GM12878 (cell line): ENCODE measurements at regions not wholly inside any gene's neighbourhood (a gene's known extent, or its start where the extent isn't known, plus 50 kb on each side); places are given as distances from the start of the nearest gene placed in this dataset.

ENCODE experiments used
- ATAC-seq: fragments of 200-7000 bp; cut with Tn5 transposase; 3 replicates; pipeline ENCODE4 v1.9.1; 2020; ENCODE audit warnings: mild to moderate bottlenecking, moderate library complexity
- BruUV-seq: library from RNA; stranded (reverse); fragments of 400-500 nt; replicated peaks from 2 replicates; lab custom pipeline; 2021; lab: Mats Ljungman, UMichigan
- CTCF ChIA-PET: fragments of 300-600 bp; sonication (Branson Sonifier 250); formaldehyde crosslinking; extraction: SDS; loops from one replicate; lab custom pipeline; 2021; ENCODE audit warnings: inconsistent platforms; lab: Yijun Ruan, JAX
- POLR2A ChIA-PET: fragments of 350-600 bp; formaldehyde crosslinking; extraction: SDS; loops from one replicate; lab custom pipeline; 2021; ENCODE audit warnings: inconsistent platforms; lab: Charles Lee
- RAD21 ChIA-PET: fragments of 300-600 bp; sonication (Branson Sonifier 250); formaldehyde crosslinking; loops from one replicate; lab custom pipeline; 2023; ENCODE audit warnings: antibody characterized with exemption; ENCODE audit not compliant: unreplicated experiment; lab: Charles Lee
- SMC1A ChIA-PET: fragments of 300-600 bp; sonication (Branson Sonifier 250); formaldehyde crosslinking; loops from one replicate; lab custom pipeline; 2023; ENCODE audit not compliant: unreplicated experiment, uncharacterized antibody; lab: Charles Lee
- DNase-seq: peaks from one replicate; pipeline ENCODE4 v3.0.0-alpha.2; 2011; ENCODE audit warnings: low read depth, low spot score
- FAIRE-seq: peaks from 3 replicates; lab custom pipeline; 2011; peaks lifted over from hg19 to GRCh38; lab: Jason Lieb, UNC
- H2AFZ ChIP-seq: 2 replicates; pipeline ENCODE4 v1.6.0; 2011; ENCODE audit warnings: low read depth, low read length, control low read depth; ENCODE audit not compliant: control insufficient read depth
- H3K27ac ChIP-seq: 2 replicates; pipeline ENCODE4 v1.5.1; 2011; ENCODE audit warnings: control low read depth; ENCODE audit not compliant: control insufficient read depth, insufficient read depth
- H3K27me3 ChIP-seq, 2 experiments: replicated peaks in 1 of 2; 2 replicates each; pipeline versions ENCODE4 v1.6.0 to v1.6.1; 2011; ENCODE audit warnings: low read length in 1 of 2; ENCODE audit not compliant: control insufficient read depth in 2 of 2, insufficient read depth in 2 of 2
- H3K36me3 ChIP-seq, 2 experiments: 2 replicates each; pipeline ENCODE4 v1.5.1; 2011; ENCODE audit warnings: low read length in 1 of 2; ENCODE audit not compliant: control insufficient read depth in 2 of 2, insufficient read depth in 2 of 2
- H3K4me1 ChIP-seq: 2 replicates; pipeline ENCODE4 v1.6.1; 2011; ENCODE audit warnings: mild to moderate bottlenecking, low read length, moderate library complexity, mixed read lengths; ENCODE audit not compliant: control insufficient read depth, insufficient read depth
- H3K4me2 ChIP-seq: 2 replicates; pipeline ENCODE4 v1.6.0; 2011; ENCODE audit warnings: control low read depth; ENCODE audit not compliant: control insufficient read depth, insufficient read depth
- H3K4me3 ChIP-seq: fragments of 200-600 bp; sonication (generic); 2 replicates; pipeline ENCODE4 v1.5.1; 2016
- H3K79me2 ChIP-seq: 2 replicates; pipeline ENCODE4 v1.6.0; 2011; ENCODE audit warnings: low read length; ENCODE audit not compliant: control insufficient read depth, insufficient read depth
- H3K9ac ChIP-seq: 2 replicates; pipeline ENCODE4 v1.8.0; 2011; ENCODE audit warnings: low read length, control low read depth, mixed read lengths; ENCODE audit not compliant: control insufficient read depth, insufficient read depth
- H3K9me3 ChIP-seq: replicated peaks from 3 replicates; pipeline ENCODE4 v1.5.1; 2011; ENCODE audit warnings: mild to moderate bottlenecking, low read length; ENCODE audit not compliant: control insufficient read depth, insufficient read depth
- H4K20me1 ChIP-seq: 2 replicates; pipeline ENCODE4 v1.6.0; 2011; ENCODE audit not compliant: control insufficient read depth, insufficient read depth
- CUX1 ChIP-seq: IDR thresholded peaks from 2 replicates; pipeline ENCODE4 v1.6.1; 2012; ENCODE audit warnings: improper control_type of control experiment, low read depth, low read length; ENCODE audit not compliant: insufficient replicate concordance
- TCF12 ChIP-seq: IDR thresholded peaks from 2 replicates; pipeline ENCODE4 v1.6.1; 2011; ENCODE audit warnings: low read depth, mild to moderate bottlenecking, low read length
- USF2 ChIP-seq: IDR thresholded peaks from 2 replicates; pipeline ENCODE4 v1.6.1; 2011; ENCODE audit warnings: low read depth, low read length, improper control_type of control experiment, borderline replicate concordance
- WRNIP1 ChIP-seq: IDR thresholded peaks from 2 replicates; pipeline ENCODE4 v1.6.1; 2011; ENCODE audit warnings: low read depth, low read length, improper control_type of control experiment, borderline replicate concordance
- ZNF274 ChIP-seq: IDR thresholded peaks from one replicate; pipeline ENCODE4 v1.8.0; 2011; ENCODE audit not compliant: insufficient read length, insufficient read depth
- WGBS: methylation state at CpG from one replicate; pipeline ENCODE4 v1.1.6; 2016; ENCODE audit warnings: low lambda C conversion rate; ENCODE audit not compliant: insufficient replicate concordance, insufficient coverage; ENCODE audit errors: missing lambda C conversion rate; 5-methylcytosine and 5-hydroxymethylcytosine counted together
- in situ Hi-C: fragments of 300-500 bp; cut with MboI; formaldehyde crosslinking; loops from 9 replicates; pipeline ENCODE4 v1.14.3; 2018; ENCODE audit warnings: mixed read lengths
- intact Hi-C: fragments of 100-400 bp; cut with micrococcal nuclease; formaldehyde crosslinking; loops from one replicate; pipeline ENCODE4 v1.14.2; 2022; ENCODE audit not compliant: unreplicated experiment

DNA sequence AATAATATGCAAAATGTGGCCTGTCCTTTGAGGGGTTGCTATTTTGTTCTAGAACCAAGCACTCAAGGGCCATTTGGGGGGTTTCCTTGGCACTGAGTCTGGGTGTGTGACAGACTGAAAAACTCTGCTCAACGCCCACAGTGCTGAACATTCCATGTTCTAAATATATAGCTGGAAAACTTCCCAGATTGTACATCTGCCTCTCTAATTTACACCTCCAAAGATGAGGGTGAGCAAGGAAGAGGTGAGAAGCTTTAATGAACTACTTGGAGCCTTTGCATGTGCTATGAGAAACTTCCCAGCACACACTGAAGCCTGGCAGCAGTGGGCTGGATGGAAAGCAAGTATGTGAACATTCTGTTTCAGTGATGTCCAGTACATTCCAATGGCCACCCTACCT is 296.7 kb upstream of the KCNH7 start:
- Histone ChIP-seq H3K4me1 (no peaks in the 10 kb centered on the region), H3K36me3 (no peaks in the 10 kb centered on the region), H3K79me2 (no peaks in the 10 kb centered on the region), H4K20me1 (no peaks in the 10 kb centered on the region), H2AFZ (no peak overlapping the region), H3K4me2 (no peak overlapping the region), H3K27ac (no peak overlapping the region), H3K4me3 (no peak overlapping the region), H3K9me3 (no peaks in the 10 kb centered on the region), H3K9ac (no peak overlapping the region), H3K27me3 (no peaks in the 10 kb centered on the region)
- no peak for ATAC-seq
- SMC1A ChIA-PET, result interaction anchor here (0.8 to 1.2 kb wide), 3 partner anchors 23 to 246 kb away, joined by 3 read pairs; no protein-coding TSS in a partner anchor
- RAD21 ChIA-PET, result interaction anchor here (1.5 to 4.1 kb wide), 2 partner anchors 10 to 243 kb away, joined by 3 to 16 read pairs; no protein-coding TSS in a partner anchor
- BruUV-seq, result no TSS peak
- TF ChIP-seq USF2, result no peak
- TF ChIP-seq TCF12, result no peak
- TF ChIP-seq CUX1, result no peak
- no peak for TF ChIP-seq WRNIP1
- TF ChIP-seq ZNF274, result no peak
- CTCF ChIA-PET, result interaction anchor here (2.3 kb wide), 1 partner anchor 245 kb away, joined by 16 read pairs; no protein-coding TSS in a partner anchor
- FAIRE-seq, result no peak
- WGBS, result 0% methylated on average over 1 of the region's 1 CpG
- no peak for DNase-seq
- intact Hi-C loops, result loop anchor here (1.0 kb wide), 1 partner anchor 245 kb away; no protein-coding TSS in a partner anchor
- POLR2A ChIA-PET, result no interaction called here
- in situ Hi-C loops, result loop anchor here (10.0 kb wide), 1 partner anchor 240 kb away; no protein-coding TSS in a partner anchor
